ENCODE measurements at regions not wholly inside any gene's neighbourhood (a gene's known extent, or its start where the extent isn't known, plus 50 kb on each side); places are given as distances from the start of the nearest gene placed in this dataset.

DNA sequence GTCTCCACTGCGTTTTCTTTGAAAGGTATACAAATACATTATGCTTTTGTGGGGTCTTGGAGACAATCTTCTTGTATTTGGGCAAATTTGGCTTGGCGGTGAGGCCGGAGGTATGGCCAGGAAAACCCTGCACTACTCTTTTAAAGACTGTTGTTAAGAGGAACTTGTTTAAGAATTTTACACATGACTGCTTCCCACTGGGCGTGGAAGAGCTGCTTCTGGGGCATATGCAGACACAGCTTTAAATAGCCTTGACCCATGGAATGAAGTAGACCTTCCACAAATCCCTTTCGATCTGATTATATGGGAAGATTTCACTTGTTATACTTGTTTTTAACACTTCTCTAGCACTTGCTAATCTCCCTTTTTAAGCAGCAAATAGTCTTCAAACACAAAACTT, 453.6 kb downstream of the MN1 start:
- no peak for DNase-seq (ENCODE audit: low spot score)

DNA sequence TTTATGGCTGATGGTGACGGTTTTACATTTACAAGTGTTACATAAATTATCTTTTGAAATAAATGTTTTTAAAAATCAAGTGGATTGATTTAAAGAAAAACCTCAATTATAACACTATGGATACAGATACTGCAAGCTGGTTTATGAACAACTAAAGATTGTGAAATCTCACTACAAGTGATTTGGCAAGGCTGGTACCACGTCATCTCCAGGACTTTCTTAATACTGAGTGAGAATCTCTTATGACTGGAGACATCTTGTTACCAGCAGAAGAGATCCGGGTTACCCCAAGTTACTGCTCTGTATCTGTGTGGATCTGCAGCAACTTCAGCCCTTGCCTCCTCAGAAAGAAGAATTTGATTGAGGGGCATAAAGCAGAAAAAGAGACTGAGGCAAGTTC, 452.9 kb downstream of the MN1 start:
- peak; percentile 64 for DNase-seq (ENCODE audit: low spot score)

DNA sequence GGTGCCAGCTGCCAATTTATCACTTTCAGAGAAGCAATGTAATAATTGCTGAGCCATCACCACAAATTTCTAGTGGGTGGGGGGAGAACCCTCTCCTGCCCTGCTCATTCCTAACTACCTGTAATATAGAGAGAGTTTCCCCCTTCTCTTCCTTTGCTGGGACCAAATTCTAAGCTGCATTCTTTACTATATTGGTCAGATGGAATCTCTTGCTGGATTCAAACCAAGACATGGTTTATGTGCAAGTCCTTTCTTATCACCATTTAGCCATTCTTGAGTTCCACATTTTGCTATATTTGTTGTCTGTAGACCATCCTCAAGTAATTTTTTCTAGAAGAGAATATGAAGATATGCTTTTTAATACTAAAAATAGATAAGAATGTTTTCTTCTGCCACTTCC, 452.1 kb downstream of the MN1 start:
- no peak for DNase-seq (ENCODE audit: low spot score)

DNA sequence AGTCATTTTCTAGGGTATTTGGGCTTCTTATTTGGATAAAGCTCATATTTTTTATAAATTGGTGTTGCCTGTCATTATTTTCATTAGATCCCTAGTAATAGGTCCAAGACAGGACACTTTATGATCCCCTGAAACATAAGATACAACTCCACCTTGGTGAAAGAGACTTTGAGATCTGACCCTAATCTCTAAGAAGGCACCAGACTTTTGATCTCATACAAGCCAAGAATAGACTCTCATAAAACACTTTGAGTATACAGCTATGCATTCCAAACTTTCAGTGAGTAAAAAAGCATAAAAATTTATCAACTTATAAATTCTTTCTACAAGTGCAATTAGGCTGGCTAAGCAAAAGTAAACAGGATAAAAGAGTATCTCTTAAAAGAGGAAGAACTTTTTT, 451.2 kb downstream of the MN1 start:
- DNase-seq (ENCODE audit: low spot score): no peak

DNA sequence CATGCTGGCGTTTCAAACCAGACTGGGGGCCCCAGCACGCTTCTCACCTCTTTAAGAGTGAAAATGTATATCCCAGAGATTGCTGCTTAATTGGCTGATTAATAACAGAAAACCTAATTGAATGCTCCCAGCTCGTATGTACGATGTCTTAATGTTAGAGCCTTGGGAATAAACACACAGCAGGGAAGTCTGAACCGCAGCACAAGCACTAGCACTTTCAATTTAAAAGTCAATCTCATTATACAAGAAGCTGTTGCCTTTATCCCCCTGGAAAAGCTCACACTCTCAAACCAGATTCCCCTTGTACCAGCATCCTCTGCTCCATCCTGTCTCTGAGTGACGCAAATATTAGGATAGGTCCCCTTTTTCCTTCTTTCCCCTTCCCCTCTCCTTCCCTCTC, 449.1 kb downstream of the MN1 start:
- DNase-seq (ENCODE audit: low spot score): no peak

DNA sequence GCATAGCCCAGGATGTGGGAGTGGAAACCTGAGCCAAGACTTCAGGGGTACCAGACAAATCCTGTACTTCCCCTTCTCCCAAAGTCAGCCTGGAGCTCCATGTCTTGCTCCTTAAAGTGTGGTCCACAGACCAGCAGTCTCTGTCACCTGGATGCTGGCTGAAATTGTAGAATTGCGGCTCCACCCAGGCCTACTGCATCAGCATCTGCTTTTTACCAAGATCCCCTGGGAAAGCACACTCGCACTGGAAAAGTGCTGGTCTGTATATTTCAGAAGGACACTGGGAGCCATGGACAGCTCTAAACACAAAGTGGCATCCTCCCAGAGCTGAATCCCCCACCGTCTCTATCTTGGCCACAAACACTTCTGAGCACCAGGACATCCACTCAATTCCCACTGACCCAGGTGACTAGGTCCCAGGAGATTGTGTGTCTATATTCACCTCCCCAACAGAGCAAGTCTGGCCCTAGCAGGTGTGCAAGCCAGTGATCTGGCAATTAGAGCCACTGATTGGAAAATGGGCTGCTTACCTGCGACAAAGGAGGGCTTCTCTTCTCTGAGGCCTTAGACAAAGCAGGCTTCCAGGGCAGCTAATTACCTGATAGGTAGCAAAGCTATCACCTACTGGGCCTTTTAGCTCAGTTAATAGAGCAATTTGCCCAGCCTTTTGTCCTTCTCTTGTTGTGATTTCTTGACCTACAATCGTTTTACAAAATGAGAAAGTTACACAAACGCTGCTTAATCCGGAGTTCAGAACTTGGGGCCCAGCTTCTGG, 443.3 kb downstream of the MN1 start:
- DNase-seq (ENCODE audit: low spot score): no peak

DNA sequence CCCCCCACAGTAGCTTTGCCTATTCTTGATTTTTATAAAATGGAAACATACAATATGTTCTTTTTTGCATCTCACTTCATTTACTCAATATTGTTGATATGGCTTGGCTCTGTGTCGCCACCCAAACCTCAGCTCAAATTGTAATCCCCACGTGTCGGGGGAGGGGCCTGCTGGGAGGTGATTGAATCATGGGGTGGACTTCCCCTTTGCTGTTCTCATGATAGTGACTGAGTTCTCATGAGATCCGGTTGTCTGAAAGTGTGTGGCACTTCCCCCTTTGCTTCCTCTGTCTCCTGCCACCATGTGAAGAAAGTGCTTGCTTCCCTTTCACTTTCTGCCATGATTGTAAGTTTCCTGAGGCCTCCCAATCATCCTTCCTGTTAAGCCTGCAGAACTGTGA, 431.3 kb downstream of the MN1 start:
- no peak for DNase-seq (ENCODE audit: low spot score)

DNA sequence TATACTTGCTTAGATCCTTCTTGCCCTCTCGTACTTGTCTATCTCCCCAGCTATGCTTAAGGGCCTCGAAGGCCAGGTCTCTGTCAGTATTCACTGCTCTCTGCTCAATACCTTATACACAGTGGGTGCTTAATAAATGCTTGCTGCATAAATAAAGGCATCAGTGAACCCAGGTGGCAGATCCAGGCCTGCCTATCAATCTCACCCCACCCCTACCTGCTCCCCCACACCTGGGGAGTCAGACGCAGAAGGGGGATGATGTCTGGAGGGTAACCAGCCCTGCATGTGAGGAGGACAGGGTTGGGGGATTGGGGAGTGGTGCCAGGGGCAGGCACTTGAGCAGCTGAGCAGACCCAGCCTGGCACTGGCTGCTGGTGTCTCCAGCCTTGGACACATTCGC, 430.6 kb downstream of the MN1 start:
- DNase-seq (ENCODE audit: low spot score): no peak

DNA sequence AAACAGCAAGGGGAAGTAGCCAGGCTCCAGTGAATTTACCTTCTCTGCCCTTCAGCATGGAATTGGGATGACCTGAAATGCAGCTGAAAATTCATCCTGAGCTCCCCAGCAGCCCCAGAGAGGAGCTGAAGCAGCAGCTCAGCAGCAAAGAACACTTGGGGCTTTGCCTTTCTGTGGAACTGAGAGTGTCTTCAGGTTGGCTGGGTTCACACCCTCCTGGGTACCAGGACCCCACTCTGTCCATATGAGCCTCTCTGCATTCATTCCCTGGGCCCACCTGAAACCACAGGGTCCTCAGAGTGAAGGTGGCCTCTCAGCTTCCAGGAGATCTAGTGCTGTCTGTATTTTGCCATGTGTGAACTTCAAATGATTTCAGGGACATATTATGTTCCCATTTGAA, 429.2 kb downstream of the MN1 start:
- no peak for DNase-seq (ENCODE audit: low spot score)

DNA sequence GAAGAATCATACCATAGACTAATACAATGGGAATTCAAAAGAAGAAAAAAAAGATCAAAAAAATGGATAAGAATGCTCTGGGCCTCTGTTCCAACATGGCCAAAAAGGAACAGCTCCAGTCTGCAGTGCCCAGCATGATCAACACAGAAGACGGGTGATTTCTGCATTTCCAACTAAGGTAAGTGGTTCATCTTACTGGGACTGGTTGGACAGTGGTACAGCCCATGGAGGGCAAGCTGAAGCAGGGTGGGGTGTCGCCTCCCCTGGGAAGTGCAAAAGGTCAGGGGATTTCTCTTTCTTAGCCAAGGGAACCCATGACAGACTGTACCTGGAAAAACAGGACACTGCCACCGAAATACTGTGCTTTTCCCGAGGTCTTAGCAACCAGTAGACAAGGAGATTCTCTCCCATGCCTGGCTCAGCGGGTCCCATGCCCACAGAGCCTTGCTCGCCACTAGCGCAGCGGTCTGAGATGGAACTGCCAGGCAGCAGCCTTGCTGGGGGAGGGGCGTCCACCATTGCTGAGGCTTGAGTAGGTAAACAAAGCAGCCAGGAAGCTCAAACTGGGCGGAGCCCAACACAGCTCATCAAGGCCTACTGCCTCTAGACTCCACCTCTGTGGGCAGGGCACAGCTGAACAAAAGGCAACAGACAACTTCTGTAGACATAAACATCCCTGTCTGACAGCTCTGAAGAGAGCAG, 428.4 kb downstream of the MN1 start:
- DNase-seq (ENCODE audit: low spot score): no peak

DNA sequence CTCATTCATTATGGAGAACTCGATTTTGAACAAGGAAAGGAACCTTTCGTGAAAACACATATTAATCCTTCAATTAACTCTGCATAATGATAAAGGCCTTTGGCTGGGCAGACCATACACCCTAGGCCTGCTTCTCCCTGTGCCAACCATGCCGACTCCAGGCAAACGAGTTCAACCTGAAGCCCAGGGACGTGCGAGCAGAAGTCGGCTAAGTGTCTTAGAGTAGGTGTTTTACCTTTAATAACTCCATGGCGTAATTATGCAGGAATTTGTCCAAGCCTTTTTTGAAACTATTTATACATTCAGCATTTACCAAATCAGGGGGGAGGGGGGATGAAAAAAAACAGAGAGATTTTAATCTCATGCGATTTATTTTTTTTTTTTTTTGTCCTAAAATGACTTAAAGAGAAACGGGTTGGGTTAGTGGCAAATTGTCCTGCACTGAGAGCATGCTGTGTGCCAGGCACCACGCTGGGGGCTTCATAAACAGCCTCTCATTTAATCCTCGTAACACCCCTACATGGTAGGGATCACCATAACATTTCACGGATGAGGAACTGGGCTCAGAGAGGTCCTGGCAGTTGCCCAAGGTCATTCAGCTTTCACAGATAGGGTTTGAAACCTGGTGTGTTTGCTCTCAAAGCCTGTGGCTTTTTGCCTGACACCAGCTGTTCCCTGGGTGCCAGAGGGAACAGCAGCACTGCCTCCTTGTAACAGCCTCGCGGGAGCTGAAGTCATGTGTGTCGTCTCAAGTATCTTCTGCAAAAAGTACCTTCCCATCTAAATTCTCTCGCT, 423.9 kb downstream of the MN1 start:
- no peak for DNase-seq (ENCODE audit: low spot score)

DNA sequence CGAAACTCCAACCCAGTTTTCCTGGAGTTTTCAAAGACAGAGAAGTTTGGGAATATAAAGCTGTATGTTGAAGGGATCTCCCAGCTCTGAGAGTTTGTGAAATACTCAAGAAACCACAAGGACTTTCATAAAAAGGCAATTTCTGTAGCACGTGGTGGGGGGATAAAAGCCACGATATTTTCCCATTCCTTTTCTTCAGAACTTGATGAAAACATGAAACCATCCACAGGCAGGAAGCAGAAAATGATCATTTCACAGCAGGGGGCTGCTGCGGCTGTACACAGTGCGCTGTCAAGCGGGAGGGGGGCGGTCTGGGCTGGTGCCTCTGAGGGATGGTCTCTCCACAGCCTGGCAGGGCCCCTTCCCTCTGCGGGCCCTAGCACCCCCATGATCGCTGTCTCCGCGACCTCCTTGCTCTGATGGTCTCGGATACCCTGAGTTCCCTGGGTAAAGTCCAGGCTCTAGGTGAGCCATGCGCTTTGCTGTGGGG, 423.2 kb downstream of the MN1 start:
- no peak for DNase-seq (ENCODE audit: low spot score)

DNA sequence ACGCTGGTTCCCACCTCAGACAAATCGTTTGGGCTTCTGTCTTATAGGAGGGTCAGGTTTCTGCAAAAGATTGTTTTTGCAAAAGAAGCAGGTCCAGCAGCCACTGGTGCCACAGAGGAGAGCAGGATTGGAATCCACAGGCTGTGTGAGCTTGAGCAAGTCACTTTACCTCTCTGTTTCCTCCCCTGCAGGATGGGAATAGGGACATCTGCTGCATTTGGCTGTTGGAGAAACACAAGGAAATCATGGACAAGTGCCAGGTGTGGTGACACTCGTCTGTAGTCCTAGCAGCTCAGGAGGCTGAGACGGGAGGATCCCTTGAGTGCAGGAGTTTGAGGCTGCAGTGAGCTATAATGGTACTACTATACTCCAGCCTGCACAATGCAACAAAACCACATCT, 422.6 kb downstream of the MN1 start:
- DNase-seq (ENCODE audit: low spot score): no peak

DNA sequence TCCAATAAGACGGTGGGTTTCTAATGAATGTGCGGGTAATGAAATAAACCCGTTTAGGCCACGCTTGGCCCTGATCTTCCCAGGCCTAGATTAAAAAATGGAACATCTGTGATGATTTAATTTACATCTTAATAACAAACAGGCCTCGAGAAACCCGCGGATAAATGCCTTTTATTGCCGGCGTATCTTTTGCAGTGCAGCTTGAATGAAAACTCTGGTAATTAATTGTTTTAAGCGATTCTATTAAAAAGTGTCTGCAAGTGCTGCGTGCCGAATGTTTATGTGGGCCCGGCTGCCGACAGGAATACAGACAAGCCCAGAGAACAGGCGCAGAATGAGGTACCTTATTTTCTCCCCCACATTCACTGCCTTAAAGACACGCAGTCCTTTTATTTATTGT, 420.7 kb downstream of the MN1 start:
- DNase-seq (ENCODE audit: low spot score): no peak

DNA sequence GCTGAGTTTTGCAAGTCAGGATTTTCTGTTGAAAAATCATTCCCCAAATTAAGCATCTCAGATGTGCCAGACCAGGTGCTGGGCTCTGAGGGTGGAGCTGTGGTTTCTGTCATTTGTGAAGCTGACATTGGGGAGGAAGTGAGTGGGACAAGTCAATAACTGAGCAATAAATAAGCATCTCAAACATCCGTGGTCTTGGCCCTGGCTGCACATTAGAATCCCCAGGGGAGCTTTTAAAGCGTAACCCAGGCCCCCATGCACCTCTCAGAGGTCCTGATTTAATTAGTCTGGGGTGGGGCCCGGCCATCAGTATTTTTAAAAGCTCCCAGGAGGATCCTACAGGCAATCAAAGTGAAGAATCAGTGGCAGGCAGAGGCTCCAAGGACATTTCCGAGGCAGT, 420.0 kb downstream of the MN1 start:
- no peak for DNase-seq (ENCODE audit: low spot score)

DNA sequence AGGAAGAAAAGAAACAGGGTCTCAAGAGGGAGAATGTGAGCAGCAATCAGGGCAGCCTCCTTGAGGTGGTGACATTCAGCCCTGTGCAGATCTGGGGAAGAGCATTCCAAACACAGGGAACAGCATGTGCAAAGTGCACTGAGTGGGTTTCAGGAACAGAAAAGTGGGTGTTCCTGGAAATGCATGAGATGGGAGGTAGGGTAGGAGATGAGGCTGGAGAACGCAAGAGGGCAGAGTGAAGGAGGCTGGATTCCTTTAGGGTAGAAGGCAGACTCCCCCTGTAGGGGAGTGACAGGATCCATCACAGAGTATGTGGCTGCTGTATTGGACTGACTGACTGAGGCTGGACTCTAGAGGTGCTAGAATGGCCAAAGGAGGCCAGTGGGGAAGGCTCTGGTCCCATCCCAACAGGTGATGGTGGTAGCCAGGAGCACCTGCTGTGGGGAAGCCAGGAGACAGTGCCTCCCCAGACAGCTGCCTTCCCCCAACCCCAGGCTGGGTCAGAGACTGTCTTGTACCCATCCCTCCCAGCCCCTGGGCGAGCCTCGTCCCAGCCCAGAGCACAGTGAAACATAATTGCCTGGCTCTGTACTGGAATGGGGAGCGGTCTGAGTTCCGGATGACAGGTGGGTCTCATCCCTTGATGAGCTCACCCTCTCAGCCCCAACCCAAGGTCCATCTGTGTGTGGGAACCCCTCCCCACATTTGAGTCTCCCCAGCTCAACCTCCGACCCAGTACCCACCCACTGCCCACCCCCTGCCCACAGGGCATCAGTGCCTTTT, 419.4 kb downstream of the MN1 start:
- no peak for DNase-seq (ENCODE audit: low spot score)

DNA sequence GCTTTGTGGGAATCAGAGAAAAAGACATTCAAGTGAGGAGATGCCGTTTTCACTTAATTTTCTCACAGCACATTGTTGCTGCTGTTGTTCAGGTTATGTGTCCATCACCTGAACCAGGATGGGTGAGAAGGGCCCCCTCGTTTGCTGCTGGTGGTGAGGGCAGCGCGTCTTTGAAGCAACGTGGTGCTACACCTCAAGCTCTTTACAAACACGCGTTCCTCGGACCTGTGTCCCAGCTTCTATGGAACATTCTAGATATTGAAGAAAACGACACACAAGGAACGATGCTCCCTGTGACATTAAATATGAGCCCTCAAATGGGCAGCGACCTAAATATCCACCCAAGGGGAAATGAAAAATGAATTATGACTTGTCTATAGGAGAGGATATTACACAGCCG, 418.6 kb downstream of the MN1 start:
- no peak for DNase-seq (ENCODE audit: low spot score)

DNA sequence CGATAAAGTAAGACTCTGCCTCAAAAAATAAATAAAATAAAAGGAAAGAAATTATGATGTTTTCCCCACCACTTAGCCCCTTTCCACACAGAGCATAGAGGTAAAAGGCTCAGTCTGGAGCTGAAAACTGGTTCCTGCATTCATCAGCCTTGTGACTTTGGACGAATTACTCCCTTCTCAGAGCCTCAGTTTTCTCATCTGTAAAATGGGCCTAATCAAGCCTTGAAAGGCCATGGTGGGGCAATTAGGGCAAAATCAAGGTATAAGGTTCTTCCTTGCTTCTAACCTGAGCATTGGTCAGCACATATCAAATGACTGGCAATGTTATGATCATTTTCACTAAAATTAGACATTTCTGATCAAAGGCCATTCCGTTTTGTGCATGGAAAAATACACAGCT, 417.7 kb downstream of the MN1 start:
- DNase-seq (ENCODE audit: low spot score): no peak

DNA sequence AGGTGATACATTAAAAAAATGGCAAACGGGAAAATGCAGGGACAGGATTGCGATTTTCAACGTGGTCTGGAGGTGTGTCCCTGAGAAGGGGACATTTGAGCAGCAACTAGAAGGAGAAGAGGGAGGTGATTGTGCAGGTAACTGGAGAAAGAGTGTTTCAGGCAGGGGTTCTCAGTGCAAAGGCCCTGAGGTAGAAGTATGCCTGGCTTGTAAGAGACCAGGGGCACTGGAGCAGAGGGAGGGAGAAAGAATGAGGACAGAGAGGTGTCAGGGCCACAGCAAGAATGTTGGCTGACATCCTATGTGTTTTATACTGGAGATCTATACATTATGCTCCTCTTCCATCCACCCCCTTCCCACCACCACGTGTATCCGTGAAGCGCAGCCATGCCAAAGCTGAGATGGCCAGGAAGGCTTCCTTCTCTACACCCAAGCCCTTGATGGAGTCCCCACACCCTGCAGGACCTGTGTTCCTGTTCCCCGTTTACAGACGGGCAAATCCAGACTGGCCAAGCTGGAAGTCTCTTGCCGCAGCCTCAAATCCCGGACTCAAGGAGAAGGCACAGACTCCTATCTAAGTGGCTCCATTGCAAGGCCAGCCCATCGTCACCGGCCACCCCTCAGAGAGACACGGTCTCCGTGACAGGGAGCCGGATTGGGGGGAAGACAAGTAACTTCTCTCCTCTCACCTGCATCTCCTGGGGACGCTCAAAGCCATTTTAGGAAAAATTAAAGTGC, 416.1 kb downstream of the MN1 start:
- DNase-seq (ENCODE audit: low spot score): no peak

DNA sequence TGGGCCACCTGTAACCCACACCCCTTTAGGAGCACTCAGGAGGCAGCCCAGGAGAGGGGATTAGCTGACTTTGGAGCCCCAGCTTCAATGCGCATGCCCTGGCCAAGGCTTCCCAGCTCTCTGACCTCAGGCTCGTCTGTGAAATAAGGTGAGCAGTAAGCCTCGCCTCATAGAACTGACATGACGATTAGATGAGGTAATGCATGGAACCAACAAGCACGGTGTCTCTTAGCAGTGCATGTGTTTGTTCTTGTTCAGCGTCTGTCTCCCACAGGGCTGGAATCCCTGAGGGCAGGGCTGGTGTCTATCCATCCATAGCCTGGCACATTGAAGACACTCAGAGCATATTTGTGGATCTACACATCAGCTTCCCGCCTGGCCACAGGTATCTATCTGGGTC, 415.4 kb downstream of the MN1 start:
- no peak for DNase-seq (ENCODE audit: low spot score)

DNA sequence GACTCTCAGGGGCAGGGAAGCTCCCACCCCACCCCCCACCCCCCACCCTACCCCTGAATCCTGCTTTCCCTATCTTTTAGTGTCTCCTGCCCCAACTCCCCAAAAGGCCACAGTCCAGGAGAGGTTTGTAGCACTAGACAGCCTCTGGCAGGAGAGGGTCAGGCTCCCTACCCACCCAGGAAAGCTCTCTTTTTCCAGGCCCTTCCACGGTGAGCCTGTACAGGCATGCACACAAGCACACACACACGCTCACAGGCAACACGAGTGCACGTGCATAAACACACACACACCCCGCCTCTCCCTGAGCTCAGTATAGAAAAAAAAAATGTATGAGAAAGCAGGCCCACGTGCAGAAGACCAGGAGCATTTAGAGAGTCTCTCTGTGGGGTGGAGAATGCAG, 414.0 kb downstream of the MN1 start:
- no peak for DNase-seq (ENCODE audit: low spot score)
